HepG2 (cell line): ENCODE measurements at regions not wholly inside any gene's neighbourhood (a gene's known extent, or its start where the extent isn't known, plus 50 kb on each side); places are given as distances from the start of the nearest gene placed in this dataset.

Experiments
- CREM ChIP-seq, 2 experiments: sonication (generic) in 1 of 2; formaldehyde crosslinking in 1 of 2; IDR thresholded peaks; 2 replicates each; pipeline versions ENCODE4 v1.4.0 to v1.6.1; 2016 to 2020; ENCODE audit warnings: antibody characterized with exemption in 1 of 2, mild to moderate bottlenecking in 1 of 2, missing genetic modification reagents in 1 of 2
- HOXD1 ChIP-seq: sonication (generic); formaldehyde crosslinking; IDR thresholded peaks from 2 replicates; pipeline ENCODE4 v1.5.0; 2020; ENCODE audit warnings: missing genetic modification reagents
- NCOA1 ChIP-seq: sonication (generic); formaldehyde crosslinking; IDR thresholded peaks from 2 replicates; pipeline ENCODE4 v1.9.0; 2021; ENCODE audit warnings: missing genetic modification reagents
- NFYB ChIP-seq: sonication (generic); formaldehyde crosslinking; IDR thresholded peaks from 2 replicates; pipeline ENCODE4 v1.4.0; 2020; ENCODE audit warnings: missing genetic modification reagents
- NR2C2 ChIP-seq: sonication (generic); formaldehyde crosslinking; IDR thresholded peaks from 2 replicates; pipeline ENCODE4 v1.4.0; 2020; ENCODE audit warnings: missing genetic modification reagents, mild to moderate bottlenecking, moderate library complexity, borderline replicate concordance
- RBM22 ChIP-seq: fragments of 200-400 bp; formaldehyde crosslinking; optimal IDR thresholded peaks from 2 replicates; pipeline ENCODE3; 2017; ENCODE audit warnings: mild to moderate bottlenecking, low read length, moderate library complexity
- TARDBP ChIP-seq: sonication (generic); formaldehyde crosslinking; IDR thresholded peaks from 2 replicates; pipeline ENCODE4 v1.8.0; 2022; ENCODE audit warnings: mild to moderate bottlenecking, missing genetic modification reagents
- TCF7L2 ChIP-seq: IDR thresholded peaks from 2 replicates; pipeline ENCODE4 v1.6.1; 2011; ENCODE audit warnings: mild to moderate bottlenecking, low read depth, low read length, moderate library complexity
- TF ChIP-seq, protein P1 (sequence below): sonication (generic); formaldehyde crosslinking; conservative IDR thresholded peaks from 2 replicates; pipeline ENCODE4 v1.8.1; 2023; ENCODE audit warnings: missing genetic modification reagents
- TF ChIP-seq, protein P2 (sequence below): sonication (generic); formaldehyde crosslinking; IDR thresholded peaks from 2 replicates; pipeline ENCODE4 v1.5.0; 2020; ENCODE audit warnings: mild to moderate bottlenecking, missing genetic modification reagents, moderate library complexity

DNA sequence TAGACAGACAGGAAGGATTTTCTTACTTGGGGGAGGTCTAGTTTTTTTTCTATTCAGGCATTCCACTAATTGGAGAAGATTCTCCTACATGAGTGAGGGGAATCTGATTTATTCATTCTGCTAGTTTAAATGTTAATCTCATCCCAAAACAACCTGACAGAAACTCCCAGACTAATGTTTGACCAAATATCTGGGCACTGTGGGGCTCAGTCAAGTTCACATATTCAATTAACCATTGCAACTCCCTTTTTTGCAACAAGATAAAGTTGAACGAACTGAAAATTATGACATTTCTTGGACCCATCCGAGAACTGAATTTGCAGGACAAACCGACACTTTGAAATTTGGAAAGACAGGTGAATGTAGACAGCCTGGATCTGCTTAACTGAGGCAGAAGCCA lies 194.4 kb upstream of the PTER start:
- TF ChIP-seq TARDBP (no peak), NCOA1 (CRISPR knock-in tag) (no peak), CREM (IDR thresholded peaks at IDR 0.05) (no peak), CREM (CRISPR knock-in tag; IDR thresholded peaks at IDR 0.05) (no peak), NR2C2 (CRISPR knock-in tag) (no peak), RBM22 (no peak), NFYB (CRISPR knock-in tag) (no peak), HOXD1 (CRISPR knock-in tag) (no peak), TCF7L2 (no peak)
- TF ChIP-seq, protein P1, sequence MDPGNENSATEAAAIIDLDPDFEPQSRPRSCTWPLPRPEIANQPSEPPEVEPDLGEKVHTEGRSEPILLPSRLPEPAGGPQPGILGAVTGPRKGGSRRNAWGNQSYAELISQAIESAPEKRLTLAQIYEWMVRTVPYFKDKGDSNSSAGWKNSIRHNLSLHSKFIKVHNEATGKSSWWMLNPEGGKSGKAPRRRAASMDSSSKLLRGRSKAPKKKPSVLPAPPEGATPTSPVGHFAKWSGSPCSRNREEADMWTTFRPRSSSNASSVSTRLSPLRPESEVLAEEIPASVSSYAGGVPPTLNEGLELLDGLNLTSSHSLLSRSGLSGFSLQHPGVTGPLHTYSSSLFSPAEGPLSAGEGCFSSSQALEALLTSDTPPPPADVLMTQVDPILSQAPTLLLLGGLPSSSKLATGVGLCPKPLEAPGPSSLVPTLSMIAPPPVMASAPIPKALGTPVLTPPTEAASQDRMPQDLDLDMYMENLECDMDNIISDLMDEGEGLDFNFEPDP (CRISPR knock-in tag) = no peak
- TF ChIP-seq, protein P2, sequence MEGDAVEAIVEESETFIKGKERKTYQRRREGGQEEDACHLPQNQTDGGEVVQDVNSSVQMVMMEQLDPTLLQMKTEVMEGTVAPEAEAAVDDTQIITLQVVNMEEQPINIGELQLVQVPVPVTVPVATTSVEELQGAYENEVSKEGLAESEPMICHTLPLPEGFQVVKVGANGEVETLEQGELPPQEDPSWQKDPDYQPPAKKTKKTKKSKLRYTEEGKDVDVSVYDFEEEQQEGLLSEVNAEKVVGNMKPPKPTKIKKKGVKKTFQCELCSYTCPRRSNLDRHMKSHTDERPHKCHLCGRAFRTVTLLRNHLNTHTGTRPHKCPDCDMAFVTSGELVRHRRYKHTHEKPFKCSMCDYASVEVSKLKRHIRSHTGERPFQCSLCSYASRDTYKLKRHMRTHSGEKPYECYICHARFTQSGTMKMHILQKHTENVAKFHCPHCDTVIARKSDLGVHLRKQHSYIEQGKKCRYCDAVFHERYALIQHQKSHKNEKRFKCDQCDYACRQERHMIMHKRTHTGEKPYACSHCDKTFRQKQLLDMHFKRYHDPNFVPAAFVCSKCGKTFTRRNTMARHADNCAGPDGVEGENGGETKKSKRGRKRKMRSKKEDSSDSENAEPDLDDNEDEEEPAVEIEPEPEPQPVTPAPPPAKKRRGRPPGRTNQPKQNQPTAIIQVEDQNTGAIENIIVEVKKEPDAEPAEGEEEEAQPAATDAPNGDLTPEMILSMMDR (CRISPR knock-in tag) = no peak
